Lung (tissue), 11 donors: ENCODE measurements at regions not wholly inside any gene's neighbourhood (a gene's known extent, or its start where the extent isn't known, plus 50 kb on each side); places are given as distances from the start of the nearest gene placed in this dataset.

Experiments used
- ATAC-seq: fragments of 200-7000 bp; cut with Tn5 transposase; one replicate; pipeline ENCODE4 v1.9.1; 2020; ENCODE audit warnings: moderate number of reproducible peaks; ENCODE audit not compliant: insufficient read depth, low FRiP score
- DNase-seq, 3 donors: peaks; one replicate each; pipeline ENCODE4 v3.0.0-alpha.2; 2013 to 2017
- H3K27ac ChIP-seq, 2 donors: one replicate each; pipeline ENCODE4 v1.5.1; 2013; ENCODE audit warnings: mild to moderate bottlenecking in 2 of 2, moderate library complexity in 2 of 2, control low read depth in 1 of 2, inconsistent platforms in 1 of 2, low read depth in 1 of 2, low read length in 1 of 2
- H3K27me3 ChIP-seq, 3 donors: one replicate each; pipeline ENCODE4 v1.5.1; 2013; ENCODE audit warnings: low read length in 2 of 3; ENCODE audit not compliant: control insufficient read depth in 3 of 3, insufficient read depth in 3 of 3
- H3K36me3 ChIP-seq, 4 donors: one replicate each; pipeline ENCODE4 v1.5.1; 2013; ENCODE audit warnings: low read length in 4 of 4, mild to moderate bottlenecking in 1 of 4, moderate library complexity in 1 of 4; ENCODE audit not compliant: control insufficient read depth in 4 of 4, insufficient read depth in 4 of 4
- H3K4me1 ChIP-seq, 5 donors: one replicate each; pipeline ENCODE4 v1.5.1; 2013; ENCODE audit warnings: low read length in 5 of 5, mild to moderate bottlenecking in 2 of 5, moderate library complexity in 1 of 5; ENCODE audit not compliant: control insufficient read depth in 5 of 5, insufficient read depth in 5 of 5
- H3K4me3 ChIP-seq: one replicate; pipeline ENCODE4 v1.5.1; 2013; ENCODE audit warnings: mild to moderate bottlenecking, control low read depth, moderate library complexity
- H3K9ac ChIP-seq, 2 donors: one replicate each; pipeline ENCODE4 v1.5.1; 2013; ENCODE audit warnings: low read length in 2 of 2, control low read depth in 1 of 2; ENCODE audit not compliant: insufficient read depth in 1 of 2
- H3K9me3 ChIP-seq, 4 donors: one replicate each; pipeline ENCODE4 v1.5.1; 2013; ENCODE audit warnings: low read length in 3 of 4, mild to moderate bottlenecking in 1 of 4, moderate library complexity in 1 of 4; ENCODE audit not compliant: control insufficient read depth in 4 of 4, insufficient read depth in 3 of 4
- CTCF ChIP-seq: IDR thresholded peaks from 2 replicates; pipeline ENCODE4 v1.5.1; 2012; ENCODE audit warnings: mild to moderate bottlenecking; ENCODE audit errors: control extremely low read depth, extremely low read depth
- WGBS, 2 donors: extraction: QIAGEN DNeasy Blood & Tissue Kit; methylation state at CpG; one replicate each; pipeline ENCODE4 v1.1.7; 2013; 5-methylcytosine and 5-hydroxymethylcytosine counted together
- donor health status: control.
- donor health status: control.
- donor health status: Bipolar disorder and iron deficiency.
- donor health status: healthy.
- donor health status: DM: yes; HTN: yes; CAD: no.

DNA sequence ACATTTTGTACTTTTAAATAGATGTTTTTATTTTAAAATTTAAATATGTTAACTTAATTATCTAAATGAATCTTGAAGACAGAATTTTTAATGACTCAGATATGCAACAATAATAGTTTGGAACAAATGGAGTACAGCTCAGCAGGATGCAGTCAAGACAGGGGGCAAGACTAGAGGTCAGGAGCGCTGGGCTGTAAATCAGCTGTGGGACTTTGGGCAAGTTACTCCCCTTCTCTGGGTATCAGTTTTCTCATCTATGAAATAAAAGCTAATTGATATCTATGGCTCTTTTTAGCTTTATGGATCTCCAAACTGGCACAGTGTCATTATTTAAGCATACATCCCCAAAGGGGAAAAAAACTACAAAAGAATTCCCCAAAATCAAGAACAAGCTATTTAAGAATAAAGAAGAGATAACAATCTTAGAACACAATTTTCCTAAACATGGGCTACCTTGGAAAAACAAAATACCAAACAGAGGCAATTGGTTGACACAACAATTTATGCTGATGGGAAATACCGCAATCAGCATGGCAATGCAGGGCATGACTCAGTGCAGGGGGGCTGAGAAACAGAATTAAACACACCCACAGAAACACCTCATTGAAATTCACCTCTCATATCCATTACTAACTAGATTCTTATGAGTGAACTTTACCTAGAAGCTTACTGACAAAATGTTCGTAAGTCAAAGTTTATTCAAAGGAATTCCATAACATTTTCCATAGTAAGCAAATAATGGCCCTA is 188.2 kb downstream of the SIM1 start:
- DNase-seq (no peak), ATAC-seq (no peak)
- TF ChIP-seq CTCF, result no peak
- H3K9ac ChIP-seq, result no peak overlapping the region
- H3K36me3 ChIP-seq, result no peaks in the 10 kb centered on the region
- no peak overlapping the region for H3K4me3 ChIP-seq
- peaks cover 0 to 3% (median 0%) of the 10 kb centered on the region in 5 donors for H3K4me1 ChIP-seq
- WGBS, 2 donors, result 89 to 90% methylated on average over 3 of the region's 3 CpGs
- H3K27me3 ChIP-seq, result no peaks in the 10 kb centered on the region
- H3K27ac ChIP-seq, result no peak overlapping the region
- peaks cover 0 to 2% (median 0%) of the 10 kb centered on the region in 4 donors for H3K9me3 ChIP-seq

DNA sequence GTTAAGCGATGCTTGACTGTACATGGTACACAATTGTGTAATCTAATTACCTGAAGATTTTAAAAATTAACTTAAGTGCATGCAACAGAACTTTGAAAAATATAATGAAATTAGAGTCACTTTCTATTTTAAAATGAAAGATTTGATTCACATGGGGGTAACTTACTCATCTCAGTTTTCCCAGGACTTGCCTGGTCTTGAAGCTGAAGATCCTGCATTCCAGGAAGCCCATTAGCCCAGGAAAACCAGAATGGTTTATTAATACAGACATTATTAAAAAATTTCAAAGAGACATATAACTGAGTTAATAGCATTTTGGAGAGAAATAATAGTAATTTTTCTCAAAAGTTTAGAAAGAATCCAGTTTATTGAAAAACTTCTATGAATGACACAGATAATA is 190.6 kb downstream of the SIM1 start:
- no peak for TF ChIP-seq CTCF
- no peaks in the 10 kb centered on the region for H3K4me1 ChIP-seq
- ATAC-seq (no peak), DNase-seq (no peak)
- H3K9ac ChIP-seq, result no peak overlapping the region
- H3K9me3 ChIP-seq, result peaks cover 0 to 2% (median 0%) of the 10 kb centered on the region in 4 donors
- H3K27me3 ChIP-seq, result no peaks in the 10 kb centered on the region
- 89 to 96% methylated on average over 1 of the region's 1 CpG for WGBS, 2 donors
- H3K36me3 ChIP-seq, result no peaks in the 10 kb centered on the region
- H3K27ac ChIP-seq, result no peak overlapping the region
- no peak overlapping the region for H3K4me3 ChIP-seq

GRCh38 chr6:100271625-100272024 is 193.1 kb downstream of the SIM1 start:
- Histone ChIP-seq H3K27ac (no peak overlapping the region), H3K4me1 (no peaks in the 10 kb centered on the region), H3K27me3 (no peaks in the 10 kb centered on the region), H3K36me3 (no peaks in the 10 kb centered on the region), H3K4me3 (no peak overlapping the region), H3K9ac (no peak overlapping the region), H3K9me3 (peaks cover 0 to 2% (median 0%) of the 10 kb centered on the region in 4 donors)
- no peak for ATAC-seq
- WGBS, 2 donors, result 93% methylated on average over 2 of the region's 2 CpGs
- TF ChIP-seq CTCF, result no peak
- no peak for DNase-seq

DNA sequence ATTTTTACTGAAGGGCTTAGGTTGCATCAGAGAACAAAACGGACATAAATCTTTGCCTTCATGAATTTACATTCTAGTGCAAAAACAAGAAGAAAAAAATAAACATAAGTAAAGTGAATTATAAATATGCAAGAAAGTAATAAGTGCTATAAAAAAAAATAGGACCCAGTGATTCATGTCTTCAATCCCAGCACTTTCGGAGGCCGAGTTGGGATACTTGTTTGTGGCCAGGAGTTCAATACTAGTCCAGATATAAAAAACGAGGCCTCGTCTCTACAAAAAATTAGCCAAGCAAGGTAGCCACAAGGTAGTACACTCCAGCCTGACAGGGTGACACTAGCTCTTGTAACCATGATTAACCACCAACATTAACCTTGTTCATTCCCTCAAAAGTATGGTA is 193.5 kb downstream of the SIM1 start:
- H3K4me1 ChIP-seq, result no peaks in the 10 kb centered on the region
- no peak overlapping the region for H3K27ac ChIP-seq
- no peaks in the 10 kb centered on the region for H3K27me3 ChIP-seq
- ATAC-seq (no peak), DNase-seq (no peak)
- WGBS, 2 donors, result 90 to 91% methylated on average over 5 of the region's 5 CpGs
- no peak overlapping the region for H3K9ac ChIP-seq
- no peak overlapping the region for H3K4me3 ChIP-seq
- H3K9me3 ChIP-seq, result peaks cover 0 to 2% (median 0%) of the 10 kb centered on the region in 4 donors
- no peaks in the 10 kb centered on the region for H3K36me3 ChIP-seq
- no peak for TF ChIP-seq CTCF
